Endothelial cell of umbilical vein (primary cell): ENCODE measurements at regions not wholly inside any gene's neighbourhood (a gene's known extent, or its start where the extent isn't known, plus 50 kb on each side); places are given as distances from the start of the nearest gene placed in this dataset.

Experiments
- BruUV-seq: library from RNA; stranded (reverse); fragments of 400-500 nt; replicated peaks from 2 replicates; lab custom pipeline; 2021; lab: Mats Ljungman, UMichigan
- CTCF ChIA-PET: fragments of 300-600, 350-600 bp; sonication (Branson Sonifier 250); formaldehyde crosslinking; loops from one replicate; lab custom pipeline; 2021; ENCODE audit warnings: antibody characterized with exemption, inconsistent platforms; lab: Charles Lee
- POLR2A ChIA-PET: fragments of 300-600, 350-600 bp; sonication (Branson Sonifier 250); formaldehyde crosslinking; loops from one replicate; lab custom pipeline; 2021; ENCODE audit warnings: antibody characterized with exemption, inconsistent platforms; lab: Charles Lee
- DNase-seq: peaks from one replicate; pipeline ENCODE4 v3.0.0-alpha.2; 2011; ENCODE audit warnings: low read depth, low spot score
- FAIRE-seq: peaks from 2 replicates; lab custom pipeline; 2011; peaks lifted over from hg19 to GRCh38; lab: Jason Lieb, UNC
- H2AFZ ChIP-seq: 2 replicates; pipeline ENCODE4 v1.6.0; 2012; ENCODE audit warnings: low read depth, low read length, control low read depth, inconsistent platforms
- H3K27ac ChIP-seq: 2 replicates; pipeline ENCODE4 v1.5.1; 2011; ENCODE audit warnings: low read depth, mild to moderate bottlenecking, control low read depth, low read length, moderate library complexity; ENCODE audit not compliant: insufficient read depth
- H3K27me3 ChIP-seq, 2 experiments: 2 replicates each; pipeline versions ENCODE4 v1.6.0 to v1.6.1; 2011; ENCODE audit warnings: low read length in 2 of 2, mixed read lengths in 1 of 2; ENCODE audit not compliant: control insufficient read depth in 2 of 2, insufficient read depth in 2 of 2
- H3K36me3 ChIP-seq, 2 experiments: 2 replicates in 1 of 2; 3 replicates in 1 of 2; pipeline ENCODE4 v1.5.1; 2011; ENCODE audit warnings: low read length in 2 of 2, mild to moderate bottlenecking in 1 of 2, moderate library complexity in 1 of 2; ENCODE audit not compliant: control insufficient read depth in 2 of 2, insufficient read depth in 2 of 2; ENCODE audit errors: extremely low read depth in 1 of 2
- H3K4me1 ChIP-seq: 3 replicates; pipeline ENCODE4 v1.5.1; 2011; ENCODE audit warnings: mild to moderate bottlenecking, low read length; ENCODE audit not compliant: control insufficient read depth, insufficient read depth; ENCODE audit errors: extremely low read depth
- H3K4me2 ChIP-seq: 2 replicates; pipeline ENCODE4 v1.6.1; 2011; ENCODE audit warnings: low read length, control low read depth, mixed read lengths; ENCODE audit not compliant: insufficient read depth
- H3K4me3 ChIP-seq, 3 experiments: fragments of 200-600 bp in 1 of 3; sonication (generic), shearing (Covaris generic) in 1 of 3; replicated peaks in 1 of 3; 2 replicates each; pipeline ENCODE4 v1.5.1; 2011 to 2016; ENCODE audit warnings: control low read depth in 3 of 3, low read length in 3 of 3, mild to moderate bottlenecking in 2 of 3, inconsistent platforms in 1 of 3, low read depth in 1 of 3, moderate library complexity in 1 of 3; ENCODE audit not compliant: insufficient read depth in 1 of 3
- H3K79me2 ChIP-seq: 2 replicates; pipeline ENCODE4 v1.6.0; 2012; ENCODE audit warnings: low read length, inconsistent platforms; ENCODE audit not compliant: control insufficient read depth, insufficient read depth
- H3K9ac ChIP-seq: replicated peaks from 2 replicates; pipeline ENCODE3; 2011; ENCODE audit warnings: low read length, control low read depth; ENCODE audit not compliant: insufficient read depth; ENCODE audit errors: extremely low read depth
- H3K9me1 ChIP-seq: replicated peaks from 3 replicates; pipeline ENCODE4 v1.6.0; 2011; ENCODE audit warnings: mild to moderate bottlenecking, low read length; ENCODE audit not compliant: control insufficient read depth, insufficient read depth; ENCODE audit errors: extremely low read depth
- H3K9me3 ChIP-seq: replicated peaks from 2 replicates; pipeline ENCODE4 v1.5.1; 2012; ENCODE audit warnings: low read length, inconsistent platforms; ENCODE audit not compliant: control insufficient read depth, insufficient read depth
- H4K20me1 ChIP-seq: replicated peaks from 2 replicates; pipeline ENCODE3; 2011; ENCODE audit warnings: mild to moderate bottlenecking, low read length; ENCODE audit not compliant: control insufficient read depth, insufficient read depth; ENCODE audit errors: extremely low read depth
- CTCF ChIP-seq, 2 donors: IDR thresholded peaks; 1 replicate in 1 of 2; 2 replicates in 1 of 2; pipeline ENCODE4 v1.5.1; 2011; ENCODE audit warnings: low read length in 2 of 2, mild to moderate bottlenecking in 2 of 2, moderate library complexity in 2 of 2, control low read depth in 1 of 2, inconsistent platforms in 1 of 2, low read depth in 1 of 2; ENCODE audit not compliant: insufficient read depth in 1 of 2; ENCODE audit errors: extremely low read depth in 1 of 2
- EZH2 ChIP-seq: IDR thresholded peaks from 2 replicates; pipeline ENCODE4 v1.6.1; 2012; ENCODE audit warnings: borderline replicate concordance, low read depth, mild to moderate bottlenecking, moderate library complexity, low read length, inconsistent platforms; ENCODE audit not compliant: severe bottlenecking
- FOS ChIP-seq: IDR thresholded peaks from 2 replicates; pipeline ENCODE4 v1.6.1; 2011; ENCODE audit warnings: mild to moderate bottlenecking, low read length, moderate library complexity, borderline replicate concordance; ENCODE audit not compliant: insufficient read depth
- GATA2 ChIP-seq: IDR thresholded peaks from 2 replicates; pipeline ENCODE4 v1.7.0; 2011; ENCODE audit warnings: low read depth, mild to moderate bottlenecking, moderate library complexity, mixed read lengths, low read length; ENCODE audit not compliant: insufficient read length, insufficient read depth
- JUN ChIP-seq: IDR thresholded peaks from 2 replicates; pipeline ENCODE4 v1.6.1; 2011; ENCODE audit warnings: borderline replicate concordance, low read depth; ENCODE audit not compliant: insufficient read length, insufficient read depth
- MYC ChIP-seq: IDR thresholded peaks from one replicate; pipeline ENCODE4 v1.6.1; 2011; ENCODE audit warnings: mild to moderate bottlenecking, low read depth, low read length
- POLR2A ChIP-seq: IDR thresholded peaks from 2 replicates; pipeline ENCODE4 v1.6.1; 2012; ENCODE audit warnings: low read depth, mild to moderate bottlenecking, control low read depth, low read length
- POLR2AphosphoS5 ChIP-seq: IDR thresholded peaks from 2 replicates; pipeline ENCODE4 v1.6.1; 2012; ENCODE audit warnings: low read depth, mild to moderate bottlenecking, control low read depth, low read length, moderate library complexity; ENCODE audit not compliant: insufficient read depth
- dilution Hi-C: fragments of 300-500 bp; cut with MboI; formaldehyde crosslinking; loops from one replicate; pipeline ENCODE4 v1.15.0; 2019; ENCODE audit warnings: low sequenced_read_pairs; ENCODE audit not compliant: extremely low pct_ligation_motif_present
- intact Hi-C: fragments of 100-400 bp; cut with micrococcal nuclease; formaldehyde crosslinking; loops from one replicate; pipeline ENCODE4 v1.10.0; 2022
- TF ChIP-seq, protein P1 (sequence below): IDR thresholded peaks from 2 replicates; pipeline ENCODE4 v1.6.1; 2011; ENCODE audit not compliant: insufficient read depth, insufficient read length

DNA sequence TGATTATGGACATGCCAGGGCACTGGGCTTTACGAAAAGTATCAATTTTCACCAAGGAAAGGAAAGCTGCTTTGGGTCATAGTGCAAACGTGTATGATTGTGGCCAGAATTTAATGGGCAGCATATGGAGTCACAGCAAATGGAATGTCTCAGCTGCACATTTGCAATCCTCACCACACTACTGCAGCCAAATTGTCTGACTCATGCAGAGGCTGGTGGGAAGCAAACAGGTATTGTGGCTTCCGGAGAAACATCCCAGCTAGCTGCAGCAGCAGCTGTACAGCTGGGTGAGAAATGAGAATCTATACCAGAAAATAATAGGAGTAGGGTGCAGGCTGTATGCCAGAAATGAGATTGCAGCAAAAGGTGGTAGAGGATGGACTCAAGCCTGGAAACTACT, 374.7 kb upstream of the VWC2 start:
- BruUV-seq = no TSS peak
- no peak for DNase-seq
- Histone ChIP-seq H3K4me3 (no peak overlapping the region), H3K4me2 (no peak overlapping the region), H4K20me1 (no peaks in the 10 kb centered on the region), H3K9ac (no peak overlapping the region), H3K9me1 (no peaks in the 10 kb centered on the region), H3K4me1 (no peaks in the 10 kb centered on the region), H3K79me2 (no peaks in the 10 kb centered on the region), H3K27ac (no peak overlapping the region), H3K9me3 (peaks cover 8% of the 10 kb centered on the region), H3K36me3 (no peaks in the 10 kb centered on the region), H3K27me3 (no peaks in the 10 kb centered on the region), H2AFZ (no peak overlapping the region)
- POLR2A ChIA-PET = no interaction called here
- FAIRE-seq = no peak
- dilution Hi-C loops = no loop called here
- intact Hi-C loops = no loop called here
- CTCF ChIA-PET = no interaction called here
- TF ChIP-seq, protein P1, sequence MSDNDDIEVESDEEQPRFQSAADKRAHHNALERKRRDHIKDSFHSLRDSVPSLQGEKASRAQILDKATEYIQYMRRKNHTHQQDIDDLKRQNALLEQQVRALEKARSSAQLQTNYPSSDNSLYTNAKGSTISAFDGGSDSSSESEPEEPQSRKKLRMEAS = no peak
- TF ChIP-seq POLR2AphosphoS5 = no peak
- TF ChIP-seq EZH2 = no peak
- TF ChIP-seq FOS = no peak
- TF ChIP-seq GATA2 = no peak

GRCh38 chr7:49400891-49401550, 372.4 kb upstream of the VWC2 start:
- TF ChIP-seq CTCF (IDR thresholded peaks at IDR 0.05; ENCODE audit: extremely low read depth in 1 of 2, insufficient read depth in 1 of 2, low read depth in 1 of 2, low read length in 2 of 2) (no peak), EZH2 (no peak), POLR2A (no peak), JUN (no peak), MYC (no peak), GATA2 (no peak)
- TF ChIP-seq, protein P1 = no peak
- Histone ChIP-seq H3K9me1 (no peaks in the 10 kb centered on the region), H3K79me2 (no peaks in the 10 kb centered on the region), H4K20me1 (no peaks in the 10 kb centered on the region), H3K27ac (no peak overlapping the region), H3K4me3 (no peak overlapping the region), H3K36me3 (no peaks in the 10 kb centered on the region), H3K9me3 (peaks cover 8% of the 10 kb centered on the region), H3K4me2 (no peak overlapping the region), H3K9ac (no peak overlapping the region), H3K27me3 (no peaks in the 10 kb centered on the region), H2AFZ (no peak overlapping the region), H3K4me1 (no peaks in the 10 kb centered on the region)
- DNase-seq = no peak
- ChIA-PET POLR2A (no interaction called here), CTCF (no interaction called here)
- FAIRE-seq = no peak
- BruUV-seq = no TSS peak
- dilution Hi-C loops = no loop called here
- intact Hi-C loops = no loop called here
